ENCODE measurements at regions not wholly inside any gene's neighbourhood (a gene's known extent, or its start where the extent isn't known, plus 50 kb on each side); places are given as distances from the start of the nearest gene placed in this dataset.
A peak's percentile ranks its signal among the peaks of the same experiment; 100 is the strongest.

GRCh38 chr7:25384788-25385505 is 156.7 kb upstream of the NPVF start:
- no peak for TF ChIP-seq CTCF (conservative IDR thresholded peaks at IDR 0.05; ENCODE audit: low read length)
- no peak for DNase-seq (ENCODE audit: low read depth)

GRCh38 chr7:25385506-25386136 is 157.3 kb upstream of the NPVF start:
- TF ChIP-seq CTCF (conservative IDR thresholded peaks at IDR 0.05; ENCODE audit: low read length): no peak

More at GRCh38 chr7:25384788-25385505, 156.7 kb upstream of the NPVF start:
- H3K4me3 ChIP-seq (ENCODE audit: low read length): no peak overlapping the region

GRCh38 chr7:25386311-25386744 is 158.0 kb upstream of the NPVF start:
- TF ChIP-seq CTCF (conservative IDR thresholded peaks at IDR 0.05; ENCODE audit: low read length): no peak
- DNase-seq (ENCODE audit: low read depth): no peak
- H3K4me3 ChIP-seq (ENCODE audit: low read length): no peak overlapping the region

More at GRCh38 chr7:25385506-25386136, 157.3 kb upstream of the NPVF start:
- no peak for DNase-seq (ENCODE audit: low read depth)
- no peak overlapping the region for H3K4me3 ChIP-seq (ENCODE audit: low read length)

GRCh38 chr7:25388681-25389080 is 160.4 kb upstream of the NPVF start:
- H3K4me3 ChIP-seq (ENCODE audit: low read length): no peak overlapping the region
- DNase-seq (ENCODE audit: low read depth): no peak
- TF ChIP-seq CTCF (conservative IDR thresholded peaks at IDR 0.05; ENCODE audit: low read length): no peak

- peak; percentile 55 for DNase-seq (ENCODE audit: low read depth)
- H3K4me3 ChIP-seq (ENCODE audit: low read length): no peak overlapping the region
- peak; percentile 68 for TF ChIP-seq CTCF (conservative IDR thresholded peaks at IDR 0.05; ENCODE audit: low read length)
Observed at GRCh38 chr7:25389489-25390106, 161.3 kb upstream of the NPVF start.

GRCh38 chr7:25391295-25391861 is 163.1 kb upstream of the NPVF start:
- peak; percentile 50 for TF ChIP-seq CTCF (conservative IDR thresholded peaks at IDR 0.05; ENCODE audit: low read length)
- no peak overlapping the region for H3K4me3 ChIP-seq (ENCODE audit: low read length)
- peak; percentile 27 for DNase-seq (ENCODE audit: low read depth)
